Smooth muscle cell (in vitro differentiated cells): ENCODE measurements at regions not wholly inside any gene's neighbourhood (a gene's known extent, or its start where the extent isn't known, plus 50 kb on each side); places are given as distances from the start of the nearest gene placed in this dataset.
"Not testable (repeated sequence)": the region's sequence is repeated elsewhere in the genome, so short reads cannot be mapped to it uniquely, and the experiment has no call there.

Experiments used
- DNase-seq: peaks from one replicate; lab custom pipeline; 2025; ENCODE audit not compliant: unreplicated experiment; lab: John Stamatoyannopoulos, UW
- H2AFZ ChIP-seq: fragments of 200-600 bp; sonication (generic); 2 replicates; pipeline ENCODE4 v1.6.0; 2016; ENCODE audit warnings: antibody characterized with exemption, low read depth, mild to moderate bottlenecking
- H3F3A ChIP-seq: fragments of 200-600 bp; sonication (generic); 2 replicates; pipeline ENCODE4 v1.6.0; 2017; ENCODE audit warnings: antibody characterized with exemption, low read depth
- H3K27ac ChIP-seq: fragments of 200-600 bp; sonication (generic); 2 replicates; pipeline ENCODE4 v1.5.1; 2016; ENCODE audit warnings: low read depth, mild to moderate bottlenecking
- H3K27me3 ChIP-seq: fragments of 200-600 bp; sonication (generic); 2 replicates; pipeline ENCODE4 v1.6.1; 2016; ENCODE audit warnings: low read depth, mild to moderate bottlenecking
- H3K36me3 ChIP-seq: fragments of 200-600 bp; sonication (generic); 2 replicates; pipeline ENCODE4 v1.5.1; 2016; ENCODE audit warnings: low read depth
- H3K4me1 ChIP-seq: fragments of 200-600 bp; sonication (generic); 2 replicates; pipeline ENCODE4 v1.5.1; 2016; ENCODE audit warnings: low read depth
- H3K4me2 ChIP-seq: fragments of 200-600 bp; sonication (generic); 2 replicates; pipeline ENCODE4 v1.6.0; 2016; ENCODE audit warnings: mild to moderate bottlenecking
- H3K4me3 ChIP-seq: fragments of 200-600 bp; sonication (generic); 2 replicates; pipeline ENCODE4 v1.5.1; 2016; ENCODE audit warnings: mild to moderate bottlenecking
- H3K79me2 ChIP-seq: fragments of 200-600 bp; sonication (generic); 2 replicates; pipeline ENCODE4 v1.6.0; 2016; ENCODE audit warnings: low read depth, mild to moderate bottlenecking
- H3K9ac ChIP-seq: fragments of 200-600 bp; sonication (generic); 2 replicates; pipeline ENCODE4 v1.6.0; 2016; ENCODE audit warnings: low read depth
- H3K9me3 ChIP-seq: fragments of 200-600 bp; sonication (generic); replicated peaks from 2 replicates; pipeline ENCODE4 v1.5.1; 2016; ENCODE audit warnings: low read depth
- H4K20me1 ChIP-seq: fragments of 200-600 bp; sonication (generic); 2 replicates; pipeline ENCODE4 v1.6.0; 2016; ENCODE audit warnings: low read depth
- WGBS: methylation state at CpG from one replicate; pipeline ENCODE4 v1.1.7; 2016; ENCODE audit warnings: low lambda C conversion rate; 5-methylcytosine and 5-hydroxymethylcytosine counted together

- DNase-seq, H3K36me3 ChIP-seq, H4K20me1 ChIP-seq, H3K27me3 ChIP-seq, H3K4me2 ChIP-seq, H3K4me1 ChIP-seq, H2AFZ ChIP-seq, H3K9ac ChIP-seq, H3K79me2 ChIP-seq, H3K9me3 ChIP-seq, H3K4me3 ChIP-seq, H3K27ac ChIP-seq, H3F3A ChIP-seq: not testable (repeated sequence)
- WGBS: 96% methylated on average over 2 of the region's 2 CpGs
These were observed 50.3 kb upstream of the AGTPBP1 start for GRCh38 chr9:85792057-85792456.

DNA sequence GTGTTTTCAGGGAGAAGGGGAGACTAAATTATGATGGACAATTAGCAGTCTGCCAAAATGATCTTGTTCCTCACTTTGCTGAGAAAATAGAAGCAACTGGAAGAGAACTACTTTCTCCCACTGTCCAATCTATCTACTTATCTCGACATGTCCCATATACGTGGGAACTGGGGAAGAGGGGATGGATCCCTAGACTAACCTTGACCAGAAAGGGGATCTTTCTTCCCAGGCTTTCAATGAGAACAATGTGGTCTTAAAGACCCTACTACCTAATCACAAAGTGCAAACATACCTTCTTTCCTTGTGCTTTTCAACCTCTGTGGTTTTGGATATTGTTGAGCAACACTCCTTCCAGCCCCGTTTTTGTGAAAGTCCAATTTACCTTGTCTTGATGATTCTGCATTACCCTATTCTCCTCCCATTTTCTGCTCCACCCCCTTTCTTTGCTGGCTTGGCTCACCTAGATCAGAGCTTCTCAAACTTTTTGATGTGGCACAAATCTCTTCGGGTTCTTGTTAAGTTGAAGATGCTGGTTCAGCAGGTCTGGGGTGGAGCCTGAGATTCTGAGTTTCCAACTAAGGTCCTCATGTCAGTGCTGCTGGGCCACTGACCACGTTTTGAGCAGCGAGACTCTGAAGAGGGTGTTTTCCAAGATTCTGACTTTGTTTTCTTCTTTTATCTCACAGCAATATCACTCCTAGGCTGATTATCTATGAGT is 61.4 kb upstream of the AGTPBP1 start:
- not testable (repeated sequence) for H3K4me2 ChIP-seq, H3F3A ChIP-seq, H3K79me2 ChIP-seq, H3K4me1 ChIP-seq, H3K9me3 ChIP-seq, H3K27ac ChIP-seq, H3K4me3 ChIP-seq, H2AFZ ChIP-seq, H3K9ac ChIP-seq, H3K36me3 ChIP-seq, H4K20me1 ChIP-seq, DNase-seq
- H3K27me3 ChIP-seq: peaks cover 16% of the 10 kb centered on the region
- 87% methylated on average over 6 of the region's 6 CpGs for WGBS

- not testable (repeated sequence) for DNase-seq, H4K20me1 ChIP-seq, H3K4me1 ChIP-seq, H3K27ac ChIP-seq, H3K79me2 ChIP-seq, H3F3A ChIP-seq, H3K9ac ChIP-seq, H3K9me3 ChIP-seq, H3K36me3 ChIP-seq
- 1% methylated on average over 12 of the region's 16 CpGs for WGBS
- Histone ChIP-seq H2AFZ (peak overlapping the region; percentile 73), H3K4me3 (peak overlapping the region; percentile 83), H3K27me3 (peaks cover 16% of the 10 kb centered on the region), H3K4me2 (peak overlapping the region; percentile 96)
These were observed 63.0 kb upstream of the AGTPBP1 start for GRCh38 chr9:85804847-85805133.

DNA sequence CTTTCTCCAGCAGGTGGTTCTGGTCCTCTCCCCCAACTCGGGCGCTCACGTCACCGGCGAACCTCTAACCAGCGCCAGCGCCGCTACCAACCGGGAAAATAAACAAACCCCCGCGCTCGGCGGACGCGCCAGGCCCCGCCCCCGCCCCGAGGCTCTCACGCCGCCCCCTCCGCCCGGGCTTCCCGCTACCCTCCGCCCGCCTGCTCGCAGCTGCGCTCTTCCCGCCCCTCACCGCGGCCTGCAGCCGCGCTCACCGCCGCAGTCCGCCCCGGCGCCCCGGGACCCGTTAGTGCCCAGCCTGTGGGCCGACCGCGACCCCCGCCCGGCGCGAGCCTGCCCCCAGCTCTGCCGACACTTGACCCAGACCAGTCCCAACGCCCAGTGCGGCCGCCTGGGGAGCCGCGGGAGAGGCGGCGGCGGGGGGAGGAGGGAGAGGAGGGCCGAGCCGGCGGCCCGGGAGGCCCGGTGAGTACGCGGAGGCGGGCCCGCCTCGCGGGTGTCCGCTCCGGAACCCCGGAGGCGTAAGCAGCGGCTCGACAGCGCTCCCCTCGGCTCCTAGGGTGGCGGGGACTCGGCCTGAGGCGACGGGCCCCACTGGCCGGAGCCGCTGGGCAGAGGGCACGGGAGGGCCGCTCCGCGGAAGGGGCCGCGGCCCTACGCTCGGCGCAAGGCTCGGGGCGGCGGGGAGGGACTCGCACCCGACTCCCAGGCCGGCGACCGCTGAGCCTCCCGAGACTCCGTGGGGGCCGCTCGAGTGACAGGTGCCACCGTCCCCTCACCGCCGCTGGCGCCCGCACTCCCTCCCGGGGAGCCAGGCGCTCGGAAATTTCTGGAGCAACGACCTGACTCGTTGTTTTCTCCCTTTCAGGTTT is 63.6 kb upstream of the AGTPBP1 start:
- peak; percentile 34 for DNase-seq
- H3K9me3 ChIP-seq, H3K4me1 ChIP-seq, H3K79me2 ChIP-seq, H3F3A ChIP-seq, H4K20me1 ChIP-seq, H3K36me3 ChIP-seq, H3K27ac ChIP-seq: not testable (repeated sequence)
- 1% methylated on average over 49 of the region's 111 CpGs for WGBS
- peak overlapping the region; percentile 79 for H2AFZ ChIP-seq
- peaks cover 16% of the 10 kb centered on the region for H3K27me3 ChIP-seq
- peak overlapping the region; percentile 96 for H3K4me2 ChIP-seq
- H3K9ac ChIP-seq: peak overlapping the region; percentile 43
- H3K4me3 ChIP-seq: peak overlapping the region; percentile 83

DNA sequence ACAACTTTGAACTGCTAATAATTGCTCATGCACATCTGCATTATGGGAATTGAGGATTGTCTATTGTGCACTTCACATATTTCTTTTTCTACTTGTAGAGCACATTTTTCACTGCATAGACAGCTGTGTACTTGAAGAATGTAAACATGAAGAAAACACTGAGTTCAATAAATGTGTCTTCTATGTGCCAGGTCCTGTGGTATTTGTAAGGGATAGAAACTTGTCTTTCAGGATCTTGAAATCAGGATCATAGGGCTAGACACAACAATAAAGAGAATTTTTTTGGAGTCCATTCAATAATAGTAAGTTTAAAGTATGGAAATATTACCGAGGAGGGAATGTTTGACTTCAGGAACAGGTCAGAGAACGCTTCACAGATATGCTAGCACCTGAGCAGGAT is 66.6 kb upstream of the AGTPBP1 start:
- not testable (repeated sequence) for H3K4me2 ChIP-seq, H3K4me1 ChIP-seq, H3K9me3 ChIP-seq, H4K20me1 ChIP-seq, H3K79me2 ChIP-seq, H3K36me3 ChIP-seq, H3K27ac ChIP-seq, H2AFZ ChIP-seq, DNase-seq, H3F3A ChIP-seq, H3K4me3 ChIP-seq, H3K9ac ChIP-seq
- 96% methylated on average over 2 of the region's 2 CpGs for WGBS
- H3K27me3 ChIP-seq: peaks cover 11% of the 10 kb centered on the region

GRCh38 chr9:85813388-85813787 is 71.6 kb upstream of the AGTPBP1 start:
- H3K27me3 ChIP-seq, H4K20me1 ChIP-seq, H3K9me3 ChIP-seq, H3K4me3 ChIP-seq, H3K4me1 ChIP-seq, H3F3A ChIP-seq, H3K27ac ChIP-seq, H3K9ac ChIP-seq, H3K79me2 ChIP-seq, H3K36me3 ChIP-seq, H2AFZ ChIP-seq, DNase-seq, H3K4me2 ChIP-seq: not testable (repeated sequence)
- 95% methylated on average over 2 of the region's 2 CpGs for WGBS

GRCh38 chr9:85814800-85815199 is 73.0 kb upstream of the AGTPBP1 start:
- not testable (repeated sequence) for H3K9ac ChIP-seq, DNase-seq, H2AFZ ChIP-seq, H3K79me2 ChIP-seq, H3K27me3 ChIP-seq, H3K4me2 ChIP-seq, H3K36me3 ChIP-seq, H3K4me1 ChIP-seq, H3K27ac ChIP-seq, H3K9me3 ChIP-seq, H4K20me1 ChIP-seq, H3K4me3 ChIP-seq, H3F3A ChIP-seq
